Heart left ventricle (tissue), 16 donors: ENCODE measurements at regions not wholly inside any gene's neighbourhood (a gene's known extent, or its start where the extent isn't known, plus 50 kb on each side); places are given as distances from the start of the nearest gene placed in this dataset.

ENCODE experiments used
- ATAC-seq, 4 donors: fragments of 200-7000 bp; cut with Tn5 transposase; one replicate each; pipeline ENCODE4 v1.9.1; 2020 to 2022; ENCODE audit warnings: moderate library complexity in 4 of 4, mild to moderate bottlenecking in 3 of 4, moderate number of reproducible peaks in 1 of 4
- DNase-seq, 5 donors: peaks; one replicate each; pipeline ENCODE4 v3.0.0-alpha.2; 2020
- H3K27ac ChIP-seq, 12 donors: fragments of 200-600 bp; sonication (generic) in 4 of 12; one replicate each; pipeline versions ENCODE4 v1.5.0 to v1.8.0; 2016 to 2022; ENCODE audit warnings: mild to moderate bottlenecking in 2 of 12
- H3K27me3 ChIP-seq, 9 donors: fragments of 200-600 bp; sonication (generic) in 2 of 9; one replicate each; pipeline versions ENCODE4 v1.5.1 to v1.8.0; 2016 to 2022; ENCODE audit warnings: mild to moderate bottlenecking in 3 of 9
- H3K36me3 ChIP-seq, 9 donors: fragments of 200-600 bp; sonication (generic) in 2 of 9; one replicate each; pipeline versions ENCODE4 v1.5.0 to v1.8.0; 2018 to 2022; ENCODE audit warnings: mild to moderate bottlenecking in 2 of 9
- H3K4me1 ChIP-seq, 12 donors: fragments of 200-600 bp; sonication (generic) in 4 of 12; one replicate each; pipeline versions ENCODE4 v1.5.0 to v1.8.0; 2016 to 2022; ENCODE audit warnings: mild to moderate bottlenecking in 3 of 12
- H3K4me3 ChIP-seq, 12 donors: fragments of 200-600 bp; sonication (generic) in 4 of 12; one replicate each; pipeline versions ENCODE4 v1.5.0 to v1.8.0; 2017 to 2022; ENCODE audit warnings: mild to moderate bottlenecking in 9 of 12, moderate library complexity in 4 of 12
- H3K9me3 ChIP-seq, 12 donors: fragments of 200-600 bp; sonication (generic) in 4 of 12; one replicate each; pipeline versions ENCODE4 v1.5.0 to v1.8.0; 2016 to 2022; ENCODE audit warnings: mild to moderate bottlenecking in 1 of 12
- CTCF ChIP-seq, 12 donors: fragments of 200-600 bp; sonication (generic) in 4 of 12; IDR thresholded peaks; one replicate each; pipeline versions ENCODE4 v1.5.0 to v1.8.0; 2018 to 2022; ENCODE audit warnings: antibody characterized with exemption in 12 of 12, mild to moderate bottlenecking in 5 of 12
- POLR2A ChIP-seq, 2 donors: fragments of 450-650 bp; IDR thresholded peaks; one replicate each; pipeline ENCODE4 v1.6.1; 2017; ENCODE audit warnings: antibody characterized with exemption in 2 of 2, mild to moderate bottlenecking in 2 of 2, moderate library complexity in 2 of 2
- WGBS, 4 donors: extraction: QIAGEN DNeasy Blood & Tissue Kit in 2 of 4; methylation state at CpG; one replicate each; pipeline versions ENCODE4 v1.1.5 to v1.1.7; 2013 to 2018; 5-methylcytosine and 5-hydroxymethylcytosine counted together
- intact Hi-C, 10 donors: fragments of 100-400 bp; cut with DNase I; formaldehyde crosslinking; loops; one replicate each; pipeline versions ENCODE4 v1.11.1 to v1.14.2; 2022
- donor health status: ischemic (EF 13 %, LVEDD 7.1; RV severe dilation, severe dysfunction).
- donor health status: healthy with polysubstance abuse.
- donor health status: DM: no; HTN: yes; CAD: no.
- donor health status: DM: no; HTN: no; CAD: no.
- donor health status: ischemic (EF 25% LVEDD 6.9; RV normal size, moderate dysfunction).
- donor health status: ischemic (EF 25% LVEDD 5.7; RV mildly dilated, moderate dysfunction).
- donor health status: healthy.
- donor health status: DM: yes; HTN: yes; CAD: no.
- donor health status: ischemic (EF 35%, LVEDD 5.7; RV mildly dilated, moderate dysfunction).
- donor health status: nonischemic (EF 11% LVEDD 7.7; RV severe dilation, severe dysfunction).
- donor health status: DM: yes; HTN: yes; CAD: no.
- donor health status: PGD.
- donor health status: ischemic (EF 29% LVEDD 5.4; RV normal size, mild dysfunction).
- donor health status: nonischemic (EF 23%, LVEDD 6.1; RV moderate dilation, normal function).

GRCh38 chr10:78868861-78869260 lies 199.9 kb upstream of the ZMIZ1 start:
- ATAC-seq (no peak), DNase-seq (no peak)
- H3K9me3 ChIP-seq, result no peaks in the 10 kb centered on the region
- no peak overlapping the region for H3K27ac ChIP-seq
- H3K4me1 ChIP-seq, result peaks cover 0 to 12% (median 0%) of the 10 kb centered on the region in 12 donors
- no peak overlapping the region for H3K4me3 ChIP-seq
- intact Hi-C loops, result loop anchor here in 1 of 10 donors (10.0 kb wide), 1 partner anchor 186 kb away; no protein-coding TSS in a partner anchor
- TF ChIP-seq CTCF (IDR thresholded peaks at IDR 0.05) (no peak), POLR2A (IDR thresholded peaks at IDR 0.05) (no peak)
- 93 to 98% (median 97%) methylated on average over 7 of the region's 7 CpGs for WGBS, 4 donors
- no peaks in the 10 kb centered on the region for H3K36me3 ChIP-seq
- H3K27me3 ChIP-seq, result peaks cover 0 to 2% (median 0%) of the 10 kb centered on the region in 9 donors

- WGBS, 4 donors, result 81 to 87% (median 85%) methylated on average over 22 to 23 of the region's 23 CpGs
- DNase-seq, result no peak
- Histone ChIP-seq H3K27me3 (peaks cover 0 to 2% (median 0%) of the 10 kb centered on the region in 9 donors), H3K4me1 (peaks cover 0 to 12% (median 0%) of the 10 kb centered on the region in 12 donors), H3K36me3 (no peaks in the 10 kb centered on the region), H3K9me3 (no peaks in the 10 kb centered on the region), H3K4me3 (no peak overlapping the region), H3K27ac (no peak overlapping the region)
- no peak for TF ChIP-seq CTCF (IDR thresholded peaks at IDR 0.05)
- TF ChIP-seq POLR2A (IDR thresholded peaks at IDR 0.05), result no peak
- ATAC-seq, result no peak
- intact Hi-C loops, result loop anchor here in 1 of 10 donors (10.0 kb wide), 1 partner anchor 185 kb away; no protein-coding TSS in a partner anchor
Measured at GRCh38 chr10:78869508-78870454, 199.0 kb upstream of the ZMIZ1 start.

GRCh38 chr10:78870458-78870857 lies 198.3 kb upstream of the ZMIZ1 start:
- peaks cover 0 to 5% (median 0%) of the 10 kb centered on the region in 12 donors for H3K4me1 ChIP-seq
- ATAC-seq (no peak), DNase-seq (no peak)
- H3K36me3 ChIP-seq, result no peaks in the 10 kb centered on the region
- TF ChIP-seq CTCF (IDR thresholded peaks at IDR 0.05), result no peak
- TF ChIP-seq POLR2A (IDR thresholded peaks at IDR 0.05), result no peak
- H3K27ac ChIP-seq, result no peak overlapping the region
- H3K4me3 ChIP-seq, result no peak overlapping the region
- intact Hi-C loops, result no loop called here
- WGBS, 4 donors, result 89 to 92% (median 90%) methylated on average over 3 of the region's 3 CpGs
- no peaks in the 10 kb centered on the region for H3K9me3 ChIP-seq
- H3K27me3 ChIP-seq, result peaks cover 0 to 2% (median 0%) of the 10 kb centered on the region in 9 donors

GRCh38 chr10:78871796-78872195 lies 197.0 kb upstream of the ZMIZ1 start:
- Histone ChIP-seq H3K9me3 (no peaks in the 10 kb centered on the region), H3K4me1 (peaks cover 0 to 10% (median 0%) of the 10 kb centered on the region in 12 donors), H3K27me3 (peaks cover 0 to 2% (median 0%) of the 10 kb centered on the region in 9 donors), H3K36me3 (no peaks in the 10 kb centered on the region), H3K4me3 (no peak overlapping the region), H3K27ac (no peak overlapping the region)
- WGBS, 4 donors, result 92 to 97% (median 97%) methylated on average over 3 of the region's 3 CpGs
- no peak for DNase-seq
- ATAC-seq, result no peak
- no peak for TF ChIP-seq POLR2A (IDR thresholded peaks at IDR 0.05)
- TF ChIP-seq CTCF (IDR thresholded peaks at IDR 0.05), result no peak
- intact Hi-C loops, result no loop called here
